IPS-15b (cell line): ENCODE measurements at regions not wholly inside any gene's neighbourhood (a gene's known extent, or its start where the extent isn't known, plus 50 kb on each side); places are given as distances from the start of the nearest gene placed in this dataset.

Experiments used
- H3K27me3 ChIP-seq: one replicate; pipeline ENCODE4 v1.6.1; 2013; ENCODE audit warnings: low read length; ENCODE audit not compliant: control insufficient read depth, insufficient read depth
- H3K36me3 ChIP-seq: one replicate; pipeline ENCODE4 v1.6.1; 2013; ENCODE audit warnings: low read length; ENCODE audit not compliant: control insufficient read depth, insufficient read depth
- H3K4me1 ChIP-seq: one replicate; pipeline ENCODE4 v1.6.1; 2013; ENCODE audit warnings: mild to moderate bottlenecking, low read length; ENCODE audit not compliant: control insufficient read depth, insufficient read depth
- H3K4me3 ChIP-seq: one replicate; pipeline ENCODE4 v1.5.1; 2013; ENCODE audit warnings: low read depth, low read length
- H3K9ac ChIP-seq: one replicate; pipeline ENCODE4 v1.6.1; 2013; ENCODE audit warnings: low read depth, mild to moderate bottlenecking, low read length
- H3K9me3 ChIP-seq: one replicate; pipeline ENCODE4 v1.6.1; 2013; ENCODE audit warnings: mild to moderate bottlenecking, low read length; ENCODE audit not compliant: control insufficient read depth, insufficient read depth

- Histone ChIP-seq H3K9ac (no peak overlapping the region), H3K27me3 (no peaks in the 10 kb centered on the region)
Measured at GRCh38 chr13:54165581-54166215, 1137.1 kb downstream of the OLFM4 start.

GRCh38 chr13:54173996-54174395, 1145.4 kb downstream of the OLFM4 start:
- no peaks in the 10 kb centered on the region for H3K36me3 ChIP-seq
- H3K9me3 ChIP-seq = no peaks in the 10 kb centered on the region
- no peak overlapping the region for H3K9ac ChIP-seq
- H3K4me3 ChIP-seq = no peak overlapping the region
- no peaks in the 10 kb centered on the region for H3K27me3 ChIP-seq
- peaks cover 9% of the 10 kb centered on the region for H3K4me1 ChIP-seq

More at GRCh38 chr13:54165581-54166215, 1137.1 kb downstream of the OLFM4 start:
- H3K4me3 ChIP-seq = no peak overlapping the region
- H3K36me3 ChIP-seq = no peaks in the 10 kb centered on the region
- H3K9me3 ChIP-seq = no peaks in the 10 kb centered on the region
- H3K4me1 ChIP-seq = peaks cover 2% of the 10 kb centered on the region

GRCh38 chr13:54175466-54175865, 1146.9 kb downstream of the OLFM4 start:
- H3K9ac ChIP-seq = no peak overlapping the region
- H3K27me3 ChIP-seq = no peaks in the 10 kb centered on the region
- peaks cover 9% of the 10 kb centered on the region for H3K4me1 ChIP-seq
- H3K36me3 ChIP-seq = no peaks in the 10 kb centered on the region
- no peak overlapping the region for H3K4me3 ChIP-seq
- H3K9me3 ChIP-seq = no peaks in the 10 kb centered on the region

- H3K27me3 ChIP-seq = no peaks in the 10 kb centered on the region
- H3K36me3 ChIP-seq = no peaks in the 10 kb centered on the region
- no peak overlapping the region for H3K4me3 ChIP-seq
- H3K9me3 ChIP-seq = no peaks in the 10 kb centered on the region
- peaks cover 9% of the 10 kb centered on the region for H3K4me1 ChIP-seq
- no peak overlapping the region for H3K9ac ChIP-seq
Measured at GRCh38 chr13:54177466-54177865, 1148.9 kb downstream of the OLFM4 start.

GRCh38 chr13:54183166-54183565, 1154.6 kb downstream of the OLFM4 start:
- Histone ChIP-seq H3K9ac (no peak overlapping the region), H3K4me1 (peaks cover 25% of the 10 kb centered on the region), H3K27me3 (no peaks in the 10 kb centered on the region), H3K36me3 (no peaks in the 10 kb centered on the region), H3K9me3 (no peaks in the 10 kb centered on the region), H3K4me3 (no peak overlapping the region)

- H3K4me1 ChIP-seq = peaks cover 25% of the 10 kb centered on the region
- no peak overlapping the region for H3K4me3 ChIP-seq
- H3K9ac ChIP-seq = no peak overlapping the region
- H3K36me3 ChIP-seq = no peaks in the 10 kb centered on the region
- no peaks in the 10 kb centered on the region for H3K9me3 ChIP-seq
- no peaks in the 10 kb centered on the region for H3K27me3 ChIP-seq
Measured at GRCh38 chr13:54183728-54184127, 1155.1 kb downstream of the OLFM4 start.

- Histone ChIP-seq H3K4me3 (no peak overlapping the region), H3K27me3 (no peaks in the 10 kb centered on the region), H3K9ac (no peak overlapping the region), H3K4me1 (peaks cover 30% of the 10 kb centered on the region), H3K36me3 (no peaks in the 10 kb centered on the region), H3K9me3 (no peaks in the 10 kb centered on the region)
Measured at GRCh38 chr13:54184576-54184975, 1156.0 kb downstream of the OLFM4 start.

GRCh38 chr13:54185101-54185500, 1156.5 kb downstream of the OLFM4 start:
- peaks cover 31% of the 10 kb centered on the region for H3K4me1 ChIP-seq

GRCh38 chr13:54185785-54186184, 1157.2 kb downstream of the OLFM4 start:
- H3K9ac ChIP-seq = no peak overlapping the region
- H3K9me3 ChIP-seq = no peaks in the 10 kb centered on the region
- H3K27me3 ChIP-seq = no peaks in the 10 kb centered on the region
- peaks cover 31% of the 10 kb centered on the region for H3K4me1 ChIP-seq
- H3K36me3 ChIP-seq = no peaks in the 10 kb centered on the region
- no peak overlapping the region for H3K4me3 ChIP-seq

More at GRCh38 chr13:54185101-54185500, 1156.5 kb downstream of the OLFM4 start:
- Histone ChIP-seq H3K4me3 (no peak overlapping the region), H3K9ac (no peak overlapping the region), H3K27me3 (no peaks in the 10 kb centered on the region), H3K36me3 (no peaks in the 10 kb centered on the region), H3K9me3 (no peaks in the 10 kb centered on the region)

GRCh38 chr13:54187461-54187860, 1158.8 kb downstream of the OLFM4 start:
- Histone ChIP-seq H3K4me1 (peaks cover 31% of the 10 kb centered on the region), H3K4me3 (no peak overlapping the region), H3K9ac (no peak overlapping the region), H3K36me3 (no peaks in the 10 kb centered on the region), H3K9me3 (no peaks in the 10 kb centered on the region), H3K27me3 (no peaks in the 10 kb centered on the region)

GRCh38 chr13:54194233-54195024, 1165.8 kb downstream of the OLFM4 start:
- Histone ChIP-seq H3K9ac (no peak overlapping the region), H3K27me3 (no peaks in the 10 kb centered on the region), H3K4me1 (peaks cover 20% of the 10 kb centered on the region), H3K9me3 (no peaks in the 10 kb centered on the region), H3K36me3 (no peaks in the 10 kb centered on the region), H3K4me3 (no peak overlapping the region)

- H3K9ac ChIP-seq = no peak overlapping the region
- no peaks in the 10 kb centered on the region for H3K36me3 ChIP-seq
- no peak overlapping the region for H3K4me3 ChIP-seq
- no peaks in the 10 kb centered on the region for H3K9me3 ChIP-seq
- peaks cover 21% of the 10 kb centered on the region for H3K4me1 ChIP-seq
- H3K27me3 ChIP-seq = no peaks in the 10 kb centered on the region
Measured at GRCh38 chr13:54196684-54197083, 1168.1 kb downstream of the OLFM4 start.
